Glutamatergic neuron (in vitro differentiated cells): ENCODE measurements at regions not wholly inside any gene's neighbourhood (a gene's known extent, or its start where the extent isn't known, plus 50 kb on each side); places are given as distances from the start of the nearest gene placed in this dataset.

Source experiments
- DNase-seq: peaks from one replicate; pipeline ENCODE4 v3.0.0; 2022
- H3K27ac Mint-ChIP-seq: one replicate; pipeline ENCODE4 v1.8.0; 2020; ENCODE audit warnings: mild to moderate bottlenecking, mixed read lengths, inconsistent platforms; ENCODE audit not compliant: unreplicated experiment
- H3K27me3 Mint-ChIP-seq: one replicate; pipeline ENCODE4 v1.8.0; 2020; ENCODE audit warnings: mild to moderate bottlenecking, moderate library complexity, mixed read lengths, inconsistent platforms; ENCODE audit not compliant: unreplicated experiment
- H3K36me3 Mint-ChIP-seq: one replicate; pipeline ENCODE4 v1.8.0; 2020; ENCODE audit warnings: mild to moderate bottlenecking, mixed read lengths, inconsistent platforms; ENCODE audit not compliant: unreplicated experiment
- H3K4me1 Mint-ChIP-seq: one replicate; pipeline ENCODE4 v1.8.0; 2020; ENCODE audit warnings: mild to moderate bottlenecking, low read depth, mixed read lengths, inconsistent platforms; ENCODE audit not compliant: unreplicated experiment
- H3K4me3 Mint-ChIP-seq: one replicate; pipeline ENCODE4 v1.8.0; 2020; ENCODE audit warnings: mild to moderate bottlenecking, mixed read lengths, inconsistent platforms; ENCODE audit not compliant: unreplicated experiment
- H3K9me3 Mint-ChIP-seq: one replicate; pipeline ENCODE4 v1.8.0; 2020; ENCODE audit warnings: mild to moderate bottlenecking, moderate library complexity, mixed read lengths, inconsistent platforms; ENCODE audit not compliant: unreplicated experiment
- CTCF ChIP-seq: fragments of 200-600 bp; sonication (generic); IDR thresholded peaks from one replicate; pipeline ENCODE4 v1.5.0; 2021; ENCODE audit not compliant: partially characterized antibody, unreplicated experiment

- no peak overlapping the region for H3K27ac Mint-ChIP-seq
- H3K27me3 Mint-ChIP-seq: no peaks in the 10 kb centered on the region
- H3K4me1 Mint-ChIP-seq: no peaks in the 10 kb centered on the region
- no peaks in the 10 kb centered on the region for H3K36me3 Mint-ChIP-seq
- H3K4me3 Mint-ChIP-seq: no peak overlapping the region
- no peak for DNase-seq
- no peak for TF ChIP-seq CTCF
- H3K9me3 Mint-ChIP-seq: peaks cover 2% of the 10 kb centered on the region
Observed at GRCh38 chr18:29163596-29163995, 986.7 kb upstream of the CDH2 start.

- no peaks in the 10 kb centered on the region for H3K36me3 Mint-ChIP-seq
- H3K27ac Mint-ChIP-seq: no peak overlapping the region
- H3K4me3 Mint-ChIP-seq: no peak overlapping the region
- DNase-seq: no peak
- no peaks in the 10 kb centered on the region for H3K27me3 Mint-ChIP-seq
- H3K9me3 Mint-ChIP-seq: peaks cover 2% of the 10 kb centered on the region
- TF ChIP-seq CTCF: no peak
- no peaks in the 10 kb centered on the region for H3K4me1 Mint-ChIP-seq
Observed at GRCh38 chr18:29161429-29161828, 984.5 kb upstream of the CDH2 start.

GRCh38 chr18:29160170-29160569 is 983.2 kb upstream of the CDH2 start:
- H3K27me3 Mint-ChIP-seq: no peaks in the 10 kb centered on the region
- H3K27ac Mint-ChIP-seq: no peak overlapping the region
- DNase-seq: no peak
- no peaks in the 10 kb centered on the region for H3K36me3 Mint-ChIP-seq
- H3K4me3 Mint-ChIP-seq: no peak overlapping the region
- TF ChIP-seq CTCF: no peak
- peaks cover 2% of the 10 kb centered on the region for H3K9me3 Mint-ChIP-seq
- H3K4me1 Mint-ChIP-seq: no peaks in the 10 kb centered on the region

- Mint-ChIP-seq H3K27ac (no peak overlapping the region), H3K27me3 (no peaks in the 10 kb centered on the region), H3K9me3 (peaks cover 2% of the 10 kb centered on the region), H3K4me3 (no peak overlapping the region), H3K4me1 (no peaks in the 10 kb centered on the region), H3K36me3 (no peaks in the 10 kb centered on the region)
- TF ChIP-seq CTCF: no peak
- DNase-seq: no peak
Observed at GRCh38 chr18:29157905-29158304, 981.0 kb upstream of the CDH2 start.

- Mint-ChIP-seq H3K4me1 (no peaks in the 10 kb centered on the region), H3K4me3 (no peak overlapping the region), H3K27ac (no peak overlapping the region), H3K36me3 (no peaks in the 10 kb centered on the region), H3K27me3 (no peaks in the 10 kb centered on the region), H3K9me3 (peaks cover 2% of the 10 kb centered on the region)
- DNase-seq: no peak
- TF ChIP-seq CTCF: no peak
Observed at GRCh38 chr18:29157057-29157780, 980.3 kb upstream of the CDH2 start.
